ENCODE measurements at regions not wholly inside any gene's neighbourhood (a gene's known extent, or its start where the extent isn't known, plus 50 kb on each side); places are given as distances from the start of the nearest gene placed in this dataset.

DNA sequence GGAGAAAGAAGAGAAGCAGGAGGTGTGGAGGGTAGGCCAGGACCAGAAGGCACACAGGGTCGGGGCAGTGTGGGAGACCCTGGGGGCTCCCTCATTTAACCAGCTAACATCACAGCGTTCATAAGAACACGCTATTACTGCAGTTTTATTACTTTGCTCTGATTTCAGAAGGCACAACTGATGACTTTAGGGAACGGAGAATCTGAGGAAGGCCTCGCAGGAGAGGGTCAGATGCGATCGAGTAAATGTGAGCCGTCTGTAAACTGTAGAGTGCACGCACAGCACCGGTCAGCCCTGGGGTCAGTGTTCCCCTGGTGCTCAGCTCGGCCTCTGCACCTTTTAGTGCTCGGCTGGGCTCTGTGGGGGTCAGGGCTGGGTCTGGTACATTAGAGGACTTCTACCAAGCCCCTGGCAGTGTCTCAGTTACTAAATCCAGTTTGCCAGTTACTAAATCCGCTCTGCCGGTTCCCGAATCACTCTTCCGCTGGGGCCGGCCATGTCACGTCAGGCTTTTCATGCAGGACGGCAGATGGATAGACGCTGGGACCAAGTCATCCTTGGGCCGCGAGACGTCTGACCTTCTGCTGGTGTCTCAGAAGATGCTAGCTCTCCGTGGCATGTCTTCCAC, 325.9 kb downstream of the SEC14L1 start:
- no peak for ATAC-seq

GRCh38 chr17:77467521-77467920, 326.8 kb downstream of the SEC14L1 start:
- no peak for ATAC-seq
- H3K27ac ChIP-seq = peak overlapping the region in 11 of 12 donors; percentile 37 to 91 (median 64)
- H3K27me3 ChIP-seq = no peaks in the 10 kb centered on the region
- peak in 1 of 5 donors; percentile 32 for DNase-seq
- no peak overlapping the region for H3K4me3 ChIP-seq
- WGBS, 4 donors = 51 to 65% (median 62%) methylated on average over 25 of the region's 25 CpGs
- H3K4me1 ChIP-seq = peaks cover 20 to 93% (median 69%) of the 10 kb centered on the region in 12 donors
- H3K9me3 ChIP-seq = no peaks in the 10 kb centered on the region
- no peaks in the 10 kb centered on the region for H3K36me3 ChIP-seq
- intact Hi-C loops (cut with DNase I) = no loop called here
- no peak for TF ChIP-seq POLR2A (IDR thresholded peaks at IDR 0.05)
- no peak for TF ChIP-seq CTCF (IDR thresholded peaks at IDR 0.05)

More for the DNA sequence above, 325.9 kb downstream of the SEC14L1 start:
- Histone ChIP-seq H3K4me3 (no peak overlapping the region), H3K9me3 (no peaks in the 10 kb centered on the region), H3K36me3 (no peaks in the 10 kb centered on the region), H3K27ac (peak overlapping the region in 11 of 12 donors; percentile 47 to 91 (median 68)), H3K4me1 (peaks cover 14 to 93% (median 68%) of the 10 kb centered on the region in 12 donors), H3K27me3 (no peaks in the 10 kb centered on the region)
- TF ChIP-seq POLR2A (IDR thresholded peaks at IDR 0.05) = no peak
- intact Hi-C loops (cut with DNase I) = no loop called here
- DNase-seq = peak in 1 of 5 donors; percentile 28
- 73 to 82% (median 76%) methylated on average over 17 to 24 of the region's 24 CpGs for WGBS, 4 donors

DNA sequence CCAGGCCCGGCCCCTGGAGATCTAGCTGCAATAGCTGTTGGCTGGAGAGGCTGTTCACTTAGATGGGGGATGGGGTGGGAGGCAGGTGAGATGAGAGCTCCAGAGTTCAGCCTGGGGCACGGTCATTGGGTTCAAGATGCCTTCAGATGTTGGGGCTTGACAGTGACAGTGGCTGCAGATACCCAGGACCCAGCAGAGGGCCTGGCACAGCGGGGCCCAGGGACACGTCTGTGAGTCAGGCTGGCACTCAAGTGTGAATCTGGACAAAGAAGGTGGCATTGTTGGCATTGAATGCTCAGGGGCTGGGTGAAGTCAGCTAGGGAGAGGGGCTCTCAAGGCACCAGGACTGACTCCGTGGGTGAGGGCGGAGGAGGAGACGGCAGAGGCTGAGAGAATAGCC, 328.1 kb downstream of the SEC14L1 start:
- Histone ChIP-seq H3K27me3 (no peaks in the 10 kb centered on the region), H3K4me1 (peaks cover 25 to 93% (median 70%) of the 10 kb centered on the region in 12 donors), H3K4me3 (no peak overlapping the region), H3K36me3 (no peaks in the 10 kb centered on the region), H3K27ac (peak overlapping the region in 2 of 12 donors; percentile 5 to 39), H3K9me3 (no peaks in the 10 kb centered on the region)
- ATAC-seq (no peak), DNase-seq (peak in 1 of 5 donors; percentile 23)
- 86 to 93% (median 88%) methylated on average over 7 of the region's 7 CpGs for WGBS, 4 donors
- TF ChIP-seq CTCF (IDR thresholded peaks at IDR 0.05) (no peak), POLR2A (IDR thresholded peaks at IDR 0.05) (no peak)
- intact Hi-C loops (cut with DNase I) = no loop called here

DNA sequence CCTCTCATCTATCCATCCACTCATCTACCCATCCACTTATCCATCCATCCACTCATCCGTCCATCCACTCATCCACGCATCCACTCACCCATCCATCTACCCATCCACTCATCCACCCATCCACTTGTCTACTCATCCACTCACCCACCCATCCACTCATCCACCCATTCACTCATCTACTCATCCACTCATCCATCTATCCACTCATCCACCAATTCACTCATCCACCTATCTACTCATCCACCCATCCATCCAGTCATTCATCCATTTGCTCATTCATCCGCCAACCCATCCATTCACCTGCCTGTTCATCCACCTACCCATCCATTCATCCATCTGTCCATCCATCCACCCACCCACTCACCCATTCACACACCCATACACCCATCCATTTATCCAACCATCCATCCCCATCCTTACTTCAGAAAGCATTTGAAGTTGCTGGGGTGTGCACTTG, 329.6 kb downstream of the SEC14L1 start:
- intact Hi-C loops (cut with DNase I) = loop anchor here in 6 of 10 donors (5.0 kb wide), 1 partner anchor 38 kb away; no protein-coding TSS in a partner anchor
- Histone ChIP-seq H3K36me3 (no peaks in the 10 kb centered on the region), H3K27ac (peak overlapping the region in 4 of 12 donors; percentile 70 to 88 (median 80)), H3K9me3 (no peaks in the 10 kb centered on the region), H3K27me3 (no peaks in the 10 kb centered on the region), H3K4me1 (peaks cover 26 to 98% (median 78%) of the 10 kb centered on the region in 12 donors), H3K4me3 (no peak overlapping the region)
- TF ChIP-seq POLR2A (IDR thresholded peaks at IDR 0.05) (no peak), CTCF (IDR thresholded peaks at IDR 0.05) (no peak)
- no peak for DNase-seq
- no peak for ATAC-seq
- WGBS, 4 donors = 80 to 99% (median 99%) methylated on average over 3 of the region's 3 CpGs
